ENCODE measurements at regions not wholly inside any gene's neighbourhood (a gene's known extent, or its start where the extent isn't known, plus 50 kb on each side); places are given as distances from the start of the nearest gene placed in this dataset.

DNA sequence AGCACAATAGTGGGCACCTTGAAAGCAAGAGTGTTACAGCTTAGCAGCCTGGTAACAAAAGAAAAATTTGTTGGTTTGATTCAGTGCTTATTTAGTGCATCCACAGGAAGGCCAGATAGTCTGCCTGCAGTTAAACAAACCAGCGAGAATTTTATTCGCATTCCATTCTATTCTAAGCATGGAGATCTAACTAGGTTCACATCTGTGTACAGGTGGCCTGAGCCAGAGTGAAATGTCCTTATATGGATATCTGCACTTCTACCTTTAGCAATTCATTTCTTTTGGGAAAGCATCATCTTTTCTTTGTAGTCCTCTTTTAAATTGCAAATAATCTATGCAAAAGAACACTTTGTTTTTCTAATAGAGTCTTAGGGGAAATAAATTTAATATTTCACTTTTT, 659.0 kb upstream of the FZD8 start:
- Histone ChIP-seq H3F3A (ENCODE audit: low read depth) (no peaks in the 10 kb centered on the region), H3K9me3 (ENCODE audit: insufficient read depth, low read depth, low read length) (no peaks in the 10 kb centered on the region; the same call in 1 of the 2 replicates), H4K20me1 (ENCODE audit: insufficient read depth, low read length, poor library complexity, severe bottlenecking) (no peaks in the 10 kb centered on the region), H3K36me3 (ENCODE audit: insufficient read depth, low read length) (no peaks in the 10 kb centered on the region), H3K79me2 (ENCODE audit: insufficient read depth, low read length) (no peaks in the 10 kb centered on the region), H3K27me3 (ENCODE audit: insufficient read depth, low read length, poor library complexity, severe bottlenecking) (no peaks in the 10 kb centered on the region), H3K9me2 (replicated peaks; ENCODE audit: low read depth, low read length) (no peaks in the 10 kb centered on the region), H2AFZ (ENCODE audit: low read length) (no peak overlapping the region), H3K4me3 (ENCODE audit: low read length, poor library complexity, severe bottlenecking) (no peak overlapping the region), H3K4me1 (ENCODE audit: insufficient read depth, low read length, poor library complexity, severe bottlenecking) (no peaks in the 10 kb centered on the region), H3K4me2 (ENCODE audit: low read depth, low read length, poor library complexity, severe bottlenecking) (no peak overlapping the region), H3K9ac (ENCODE audit: low read depth, low read length, poor library complexity, severe bottlenecking) (no peak overlapping the region)
- TF ChIP-seq EZH2phosphoT487 (IDR thresholded peaks at IDR 0.05; ENCODE audit: borderline replicate concordance), result no peak
- TF ChIP-seq, protein P1, sequence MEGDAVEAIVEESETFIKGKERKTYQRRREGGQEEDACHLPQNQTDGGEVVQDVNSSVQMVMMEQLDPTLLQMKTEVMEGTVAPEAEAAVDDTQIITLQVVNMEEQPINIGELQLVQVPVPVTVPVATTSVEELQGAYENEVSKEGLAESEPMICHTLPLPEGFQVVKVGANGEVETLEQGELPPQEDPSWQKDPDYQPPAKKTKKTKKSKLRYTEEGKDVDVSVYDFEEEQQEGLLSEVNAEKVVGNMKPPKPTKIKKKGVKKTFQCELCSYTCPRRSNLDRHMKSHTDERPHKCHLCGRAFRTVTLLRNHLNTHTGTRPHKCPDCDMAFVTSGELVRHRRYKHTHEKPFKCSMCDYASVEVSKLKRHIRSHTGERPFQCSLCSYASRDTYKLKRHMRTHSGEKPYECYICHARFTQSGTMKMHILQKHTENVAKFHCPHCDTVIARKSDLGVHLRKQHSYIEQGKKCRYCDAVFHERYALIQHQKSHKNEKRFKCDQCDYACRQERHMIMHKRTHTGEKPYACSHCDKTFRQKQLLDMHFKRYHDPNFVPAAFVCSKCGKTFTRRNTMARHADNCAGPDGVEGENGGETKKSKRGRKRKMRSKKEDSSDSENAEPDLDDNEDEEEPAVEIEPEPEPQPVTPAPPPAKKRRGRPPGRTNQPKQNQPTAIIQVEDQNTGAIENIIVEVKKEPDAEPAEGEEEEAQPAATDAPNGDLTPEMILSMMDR (conservative IDR thresholded peaks at IDR 0.05; ENCODE audit: low read length), result no peak

DNA sequence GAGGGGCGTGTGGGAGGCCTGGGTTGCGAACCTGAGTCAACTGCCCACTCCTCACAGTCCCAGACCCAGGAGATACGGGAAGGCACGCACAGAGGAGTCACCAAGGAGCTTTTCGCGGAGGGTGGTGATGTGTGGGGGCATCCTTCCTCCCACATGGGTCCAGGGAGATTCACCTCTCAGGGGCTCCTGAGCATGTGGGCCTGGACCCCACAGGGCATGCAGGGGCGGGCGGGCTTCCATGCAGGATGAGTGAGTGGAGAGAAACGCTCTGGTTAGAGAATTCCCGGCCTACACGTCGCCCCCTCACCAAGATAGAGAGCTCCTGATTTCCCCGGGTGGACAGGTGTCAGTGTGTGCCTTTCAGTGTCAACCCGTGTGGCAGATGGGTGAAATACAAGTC, 641.7 kb upstream of the FZD8 start:
- Histone ChIP-seq H3K4me1 (ENCODE audit: insufficient read depth, low read length, poor library complexity, severe bottlenecking) (no peaks in the 10 kb centered on the region), H3K9me3 (ENCODE audit: insufficient read depth, low read depth, low read length) (no peaks in the 10 kb centered on the region; the same call in 1 of the 2 replicates), H3K36me3 (ENCODE audit: insufficient read depth, low read length) (no peaks in the 10 kb centered on the region), H3K4me2 (ENCODE audit: low read depth, low read length, poor library complexity, severe bottlenecking) (no peak overlapping the region), H3K9ac (ENCODE audit: low read depth, low read length, poor library complexity, severe bottlenecking) (no peak overlapping the region), H2AFZ (ENCODE audit: low read length) (no peak overlapping the region), H3K79me2 (ENCODE audit: insufficient read depth, low read length) (no peaks in the 10 kb centered on the region), H3F3A (ENCODE audit: low read depth) (no peaks in the 10 kb centered on the region), H3K9me2 (replicated peaks; ENCODE audit: low read depth, low read length) (no peaks in the 10 kb centered on the region), H4K20me1 (ENCODE audit: insufficient read depth, low read length, poor library complexity, severe bottlenecking) (no peaks in the 10 kb centered on the region), H3K27me3 (ENCODE audit: insufficient read depth, low read length, poor library complexity, severe bottlenecking) (no peaks in the 10 kb centered on the region), H3K4me3 (ENCODE audit: low read length, poor library complexity, severe bottlenecking) (no peak overlapping the region)
- TF ChIP-seq EZH2phosphoT487 (IDR thresholded peaks at IDR 0.05; ENCODE audit: borderline replicate concordance), result no peak
- TF ChIP-seq, protein P1 (conservative IDR thresholded peaks at IDR 0.05; ENCODE audit: low read length), result no peak

DNA sequence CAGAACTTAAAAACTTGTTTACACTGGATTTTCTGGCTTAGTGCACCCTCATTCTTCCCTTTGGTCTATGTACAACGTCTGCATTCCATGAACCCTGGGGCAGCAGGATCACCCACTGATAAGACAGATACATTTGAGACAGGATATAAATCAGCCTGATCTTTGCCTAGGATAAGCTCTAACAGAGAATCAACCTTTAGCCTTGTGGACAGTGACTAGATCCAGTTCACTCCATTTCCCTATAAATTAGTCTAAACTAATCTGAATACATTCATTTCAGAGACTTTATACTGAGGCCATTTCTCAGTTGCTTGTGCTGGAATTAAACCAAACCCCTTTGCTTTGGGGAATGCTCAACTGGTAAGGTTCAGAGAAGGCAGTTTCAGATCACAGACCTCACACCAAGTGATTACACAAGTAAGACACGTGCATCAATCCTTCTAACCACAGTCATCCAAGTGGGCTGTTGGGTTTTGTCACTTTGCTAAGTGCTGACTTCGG, 639.8 kb upstream of the FZD8 start:
- H3K4me2 ChIP-seq (ENCODE audit: low read depth, low read length, poor library complexity, severe bottlenecking), result no peak overlapping the region
- no peaks in the 10 kb centered on the region for H3F3A ChIP-seq (ENCODE audit: low read depth)
- TF ChIP-seq, protein P1 (conservative IDR thresholded peaks at IDR 0.05; ENCODE audit: low read length), result no peak
- no peak for TF ChIP-seq EZH2phosphoT487 (IDR thresholded peaks at IDR 0.05; ENCODE audit: borderline replicate concordance)
- no peaks in the 10 kb centered on the region for H3K4me1 ChIP-seq (ENCODE audit: insufficient read depth, low read length, poor library complexity, severe bottlenecking)
- no peaks in the 10 kb centered on the region for H3K27me3 ChIP-seq (ENCODE audit: insufficient read depth, low read length, poor library complexity, severe bottlenecking)
- no peaks in the 10 kb centered on the region; the same call in 1 of the 2 replicates for H3K9me3 ChIP-seq (ENCODE audit: insufficient read depth, low read depth, low read length)
- no peaks in the 10 kb centered on the region for H4K20me1 ChIP-seq (ENCODE audit: insufficient read depth, low read length, poor library complexity, severe bottlenecking)
- H3K36me3 ChIP-seq (ENCODE audit: insufficient read depth, low read length), result no peaks in the 10 kb centered on the region
- H3K9me2 ChIP-seq (replicated peaks; ENCODE audit: low read depth, low read length), result no peaks in the 10 kb centered on the region
- H3K79me2 ChIP-seq (ENCODE audit: insufficient read depth, low read length), result no peaks in the 10 kb centered on the region
- no peak overlapping the region for H2AFZ ChIP-seq (ENCODE audit: low read length)
- no peak overlapping the region for H3K9ac ChIP-seq (ENCODE audit: low read depth, low read length, poor library complexity, severe bottlenecking)
- H3K4me3 ChIP-seq (ENCODE audit: low read length, poor library complexity, severe bottlenecking), result no peak overlapping the region

Measured in Loucy (cell line).